Frontal cortex (tissue), 3 donors: ENCODE measurements at regions not wholly inside any gene's neighbourhood (a gene's known extent, or its start where the extent isn't known, plus 50 kb on each side); places are given as distances from the start of the nearest gene placed in this dataset.

Experiments used
- DNase-seq, 2 donors: peaks; one replicate each; pipeline ENCODE4 v3.0.0; 2012; ENCODE audit warnings: low spot score in 2 of 2
- FAIRE-seq: peaks from 2 replicates; lab custom pipeline; 2012; peaks lifted over from hg19 to GRCh38; lab: Jason Lieb, UNC
- donor health status: control.
- donor health status: control.
- donor health status: control.

DNA sequence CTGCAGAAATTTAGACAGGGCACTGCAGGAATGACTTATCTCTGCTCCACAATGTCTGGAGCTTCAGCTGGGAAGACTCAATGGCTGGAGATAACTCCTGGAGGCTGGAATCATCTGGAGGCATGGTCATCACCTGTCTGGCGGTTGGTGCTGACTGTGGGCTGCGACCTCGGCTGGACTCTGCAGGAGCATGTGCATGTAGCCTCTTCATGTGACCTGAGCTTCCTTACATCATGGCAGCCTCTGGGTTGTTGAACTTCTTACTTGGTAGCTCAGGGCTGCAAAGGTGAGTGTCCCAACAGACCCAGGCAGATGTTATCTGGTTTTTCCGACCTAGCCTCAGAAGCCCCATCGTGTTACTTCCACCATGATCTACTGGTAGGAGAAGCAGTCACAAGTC is 188.2 kb upstream of the RPL38 start:
- no peak for FAIRE-seq

DNA sequence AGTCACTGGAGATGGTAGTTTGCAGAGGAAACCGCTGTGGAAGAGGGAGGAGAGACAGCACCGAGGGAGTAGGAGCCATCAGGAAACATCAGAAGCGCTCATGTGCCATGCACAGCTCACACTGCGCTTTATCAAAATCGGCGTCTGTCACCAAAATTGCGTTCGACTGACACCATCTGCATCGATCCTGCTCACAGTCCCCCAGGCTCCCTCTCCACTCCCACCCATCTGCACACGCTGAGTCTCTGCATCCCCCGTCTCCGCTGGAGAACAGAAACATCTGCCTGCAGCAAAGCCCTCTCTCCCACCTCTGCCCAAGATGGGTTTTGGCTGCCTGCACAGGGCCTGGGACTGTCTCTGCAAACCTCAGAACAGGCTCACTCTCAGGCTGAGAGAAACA is 187.5 kb upstream of the RPL38 start:
- no peak for DNase-seq
- no peak for FAIRE-seq

More for the DNA sequence above, 188.2 kb upstream of the RPL38 start:
- DNase-seq, result no peak

DNA sequence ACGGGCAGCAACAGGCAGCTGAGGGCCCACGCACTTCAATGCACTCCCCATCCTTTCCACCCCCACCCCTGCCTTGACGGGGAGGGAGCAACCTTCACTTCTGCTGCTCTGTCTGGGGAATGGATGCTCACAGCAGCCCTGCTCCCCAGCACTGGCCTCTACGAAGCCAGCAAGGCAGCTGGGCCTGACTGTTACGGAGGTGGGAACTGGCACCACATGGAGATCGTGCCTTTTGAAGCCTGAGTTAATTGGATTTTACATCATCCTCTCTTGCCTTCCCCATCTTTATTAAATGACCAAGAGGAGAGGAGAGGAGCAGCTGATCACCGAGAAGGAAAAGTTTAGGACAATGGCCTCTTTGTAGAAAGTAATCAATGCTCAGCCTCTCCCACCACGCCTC is 187.0 kb upstream of the RPL38 start:
- DNase-seq (no peak), FAIRE-seq (no peak)

DNA sequence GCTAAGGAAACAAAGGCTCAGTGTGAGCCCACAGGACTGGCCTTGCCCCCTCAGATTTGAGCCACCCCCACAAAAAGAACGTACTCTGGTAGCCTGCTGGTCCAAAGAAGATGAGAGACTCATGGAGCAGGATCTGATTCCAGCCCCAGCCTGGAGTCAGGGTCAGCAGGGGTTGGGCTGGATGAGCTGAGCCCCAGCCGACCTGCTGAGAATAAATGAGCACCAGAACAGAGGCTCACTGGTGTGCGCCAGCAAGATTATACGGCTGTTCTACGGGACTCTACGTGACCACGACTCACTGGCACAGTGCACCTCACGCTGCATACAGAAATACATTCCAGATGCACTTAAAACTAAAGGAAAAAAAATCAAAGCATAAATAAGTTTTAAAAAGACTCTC is 186.0 kb upstream of the RPL38 start:
- DNase-seq, result no peak
- no peak for FAIRE-seq

DNA sequence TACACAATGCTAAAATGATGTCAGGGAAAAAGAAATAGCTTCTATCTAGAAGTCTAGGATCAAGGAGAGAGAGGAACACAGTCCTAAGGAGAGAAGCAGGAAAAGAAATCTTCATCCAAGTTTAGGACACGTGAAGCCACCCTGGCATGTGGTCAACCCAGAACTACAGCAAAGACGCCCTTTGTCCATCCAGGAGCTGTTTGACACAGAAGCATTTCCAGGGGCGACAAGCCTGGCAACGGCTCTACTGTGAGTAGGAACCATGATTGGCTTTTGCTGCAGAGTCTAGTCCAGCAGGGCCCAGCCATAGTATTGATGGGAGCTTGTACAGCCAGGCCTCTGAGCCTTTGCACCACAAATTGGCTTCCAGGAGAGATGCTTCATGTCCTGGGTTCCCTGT is 185.4 kb upstream of the RPL38 start:
- FAIRE-seq (no peak), DNase-seq (no peak)

DNA sequence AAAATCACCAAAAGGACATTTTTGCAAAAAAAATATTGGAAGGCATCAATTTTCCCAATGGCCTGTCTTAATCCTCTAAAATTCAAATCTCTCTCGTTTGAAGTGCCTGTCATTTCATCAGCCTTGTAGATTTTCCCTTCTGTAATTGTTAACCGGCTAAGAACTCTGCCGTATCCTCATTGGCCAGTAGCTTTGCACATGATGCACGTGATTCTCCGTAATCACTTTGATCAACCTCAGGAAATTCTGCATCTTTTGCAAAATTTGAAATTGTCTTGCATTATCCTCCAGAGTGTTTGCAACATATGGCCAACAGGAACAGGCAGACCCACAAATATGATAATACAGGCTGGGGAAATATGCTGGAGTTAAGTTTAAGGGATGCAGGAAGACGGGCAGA is 184.2 kb upstream of the RPL38 start:
- DNase-seq (no peak), FAIRE-seq (no peak)

DNA sequence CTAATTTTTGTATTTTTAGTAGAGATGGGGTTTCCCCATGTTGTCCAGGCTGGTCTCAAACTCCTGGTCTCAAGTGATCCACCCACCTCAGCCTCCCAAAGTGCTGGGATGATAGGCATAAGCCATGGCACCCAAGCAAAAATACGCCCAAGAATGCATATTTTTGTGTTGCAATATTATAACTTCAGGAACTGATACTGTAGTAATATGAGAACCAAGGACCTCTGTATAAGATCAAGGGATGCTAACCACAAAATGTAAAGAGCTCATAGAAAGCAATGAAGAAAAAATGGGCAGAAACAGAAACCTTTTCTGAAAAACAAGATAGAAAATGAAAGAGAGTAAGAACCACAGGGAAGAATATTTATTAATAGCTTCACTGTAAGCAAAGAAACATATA is 183.6 kb upstream of the RPL38 start:
- no peak for FAIRE-seq
- no peak for DNase-seq

DNA sequence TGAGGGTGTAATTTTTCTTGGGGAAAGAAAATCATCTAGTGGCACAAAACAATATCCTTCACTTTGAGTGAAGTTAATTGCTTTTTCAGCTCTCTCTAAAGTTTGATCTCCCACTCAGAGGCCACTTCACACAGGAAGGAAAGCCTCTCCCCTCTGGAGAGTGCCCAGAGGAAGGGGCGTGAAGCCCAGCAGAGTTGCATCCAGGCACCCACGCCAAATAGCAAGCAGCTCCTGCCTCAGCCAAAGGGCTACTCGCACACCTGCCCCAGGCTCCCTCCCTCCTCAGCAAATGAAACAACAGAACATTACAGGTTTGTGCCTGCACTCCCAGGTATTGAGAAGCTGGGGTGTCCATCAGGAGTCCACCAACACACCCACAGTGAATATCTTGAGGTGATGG is 183.0 kb upstream of the RPL38 start:
- FAIRE-seq, result no peak
- DNase-seq, result no peak

DNA sequence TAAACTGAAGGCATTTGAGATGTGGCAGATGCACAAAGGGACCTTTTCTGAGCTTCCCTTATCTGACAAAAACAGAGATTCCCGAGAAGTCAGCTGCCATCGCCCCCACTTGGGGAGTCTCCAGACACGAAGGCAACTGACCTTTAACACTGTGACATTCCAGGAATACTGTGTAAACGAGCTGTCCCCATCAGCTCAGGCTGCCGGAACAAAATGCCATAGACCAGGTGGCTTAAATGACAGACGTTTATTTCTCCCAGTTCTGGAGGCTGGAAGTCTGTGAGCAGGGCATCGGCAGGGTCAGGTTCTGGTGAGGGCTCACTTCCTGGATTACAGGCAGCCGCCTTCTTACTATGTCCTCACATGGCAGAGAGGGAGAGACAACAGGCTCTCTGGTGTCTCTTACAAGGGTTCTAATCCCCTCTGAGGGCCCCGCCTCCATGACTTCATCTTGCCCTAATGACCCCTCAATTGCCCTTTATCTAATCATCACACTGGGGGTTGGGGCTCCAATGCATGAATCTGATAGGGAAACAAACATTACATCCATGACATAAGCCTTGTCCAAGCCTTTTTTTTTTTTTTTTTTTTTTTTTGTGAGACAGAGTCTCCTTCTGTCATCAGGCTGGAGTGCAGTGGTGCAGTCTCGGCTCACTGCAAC is 178.5 kb upstream of the RPL38 start:
- FAIRE-seq, result no peak
- DNase-seq, result no peak

DNA sequence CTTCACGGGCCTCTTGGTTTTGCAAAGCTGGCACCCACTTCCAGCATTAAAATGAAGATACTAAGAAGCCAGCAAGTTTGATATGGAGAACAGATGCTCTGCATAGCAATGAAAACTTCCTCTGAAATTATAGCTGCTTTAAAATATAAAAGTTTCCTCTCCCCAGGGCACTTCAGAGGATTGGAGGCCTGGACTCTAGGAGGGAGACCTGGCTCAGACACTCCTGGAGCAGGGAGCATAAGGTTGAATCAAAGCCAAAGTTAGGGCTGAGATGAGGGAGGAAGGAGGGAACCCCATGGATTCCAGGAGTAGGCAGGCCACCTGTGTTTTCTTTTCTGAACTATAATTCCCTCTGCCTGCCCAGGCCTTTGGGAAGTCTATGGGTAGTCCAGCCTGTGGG is 176.0 kb upstream of the RPL38 start:
- DNase-seq (no peak), FAIRE-seq (no peak)

DNA sequence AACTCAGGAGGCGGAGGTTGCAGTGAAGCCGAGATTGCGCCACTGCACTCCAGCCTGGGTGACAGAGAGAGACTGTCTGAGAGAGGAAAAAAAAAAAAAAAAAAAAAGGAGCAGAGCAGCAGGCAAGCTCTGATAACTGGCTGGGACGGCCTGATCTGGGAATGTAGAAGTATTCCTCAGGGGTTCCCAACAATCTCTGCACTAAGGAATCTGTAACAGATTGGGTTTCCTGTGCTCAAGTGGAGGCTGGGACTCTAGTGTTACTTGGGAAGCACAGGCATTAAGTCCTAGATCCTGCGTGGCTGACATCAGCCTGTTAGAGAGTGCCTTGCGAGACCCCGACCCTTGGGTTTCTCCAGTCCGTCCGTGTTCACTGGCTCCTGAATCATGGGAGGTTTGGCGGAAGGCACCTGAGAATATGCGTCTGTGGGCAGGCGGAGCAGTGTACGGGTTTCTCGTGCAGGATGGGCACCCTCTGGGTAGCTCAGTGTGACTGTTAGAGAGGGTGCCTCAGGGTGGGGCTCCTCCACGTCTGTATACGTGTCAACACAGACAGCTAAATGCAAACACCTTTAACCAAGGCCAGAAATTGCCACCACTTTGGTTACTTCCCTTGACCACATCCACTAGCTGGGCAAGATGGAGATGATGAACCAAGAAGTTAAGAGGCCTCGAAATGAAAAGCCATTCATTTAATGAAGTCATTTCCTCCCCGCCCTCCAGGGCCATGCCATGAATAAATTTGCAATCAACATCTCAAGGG is 174.9 kb upstream of the RPL38 start:
- FAIRE-seq (no peak), DNase-seq (no peak)

DNA sequence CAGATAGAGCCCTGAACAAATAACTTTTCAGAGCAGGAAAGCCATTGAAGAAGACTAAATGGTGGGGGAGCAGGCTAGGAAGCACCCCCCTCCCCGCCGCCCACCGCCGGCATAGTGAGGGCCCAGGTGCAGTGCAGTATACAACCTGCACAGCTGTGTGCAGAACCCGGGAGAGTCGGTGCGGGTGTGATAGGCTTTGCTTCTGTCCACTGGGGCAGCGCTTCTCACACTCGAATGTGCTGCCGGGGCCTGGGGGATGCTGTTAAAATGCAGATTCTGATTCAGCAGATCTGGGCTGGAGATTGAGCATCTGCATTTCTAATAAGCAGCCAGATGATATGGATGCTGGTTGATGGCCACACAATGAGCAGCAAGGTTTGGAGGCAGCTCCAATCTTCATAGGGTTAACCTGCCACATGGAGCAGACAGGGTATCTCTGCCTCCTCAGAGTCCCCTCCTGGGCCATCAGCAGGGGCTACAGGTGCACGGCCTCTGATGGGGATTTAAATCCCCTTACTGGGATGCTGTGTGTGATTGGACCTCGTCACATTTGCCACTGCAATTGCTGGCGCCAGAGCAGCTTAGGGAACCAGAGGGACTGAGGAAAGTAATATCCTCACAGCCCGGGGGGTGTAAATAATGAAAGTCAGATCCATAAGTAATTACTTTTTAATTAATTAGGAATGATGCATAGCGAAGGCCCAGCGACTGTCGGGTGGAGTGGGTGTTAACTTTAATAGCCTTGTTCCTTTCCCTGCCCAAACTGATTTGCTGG is 172.0 kb upstream of the RPL38 start:
- no peak for FAIRE-seq
- no peak for DNase-seq

DNA sequence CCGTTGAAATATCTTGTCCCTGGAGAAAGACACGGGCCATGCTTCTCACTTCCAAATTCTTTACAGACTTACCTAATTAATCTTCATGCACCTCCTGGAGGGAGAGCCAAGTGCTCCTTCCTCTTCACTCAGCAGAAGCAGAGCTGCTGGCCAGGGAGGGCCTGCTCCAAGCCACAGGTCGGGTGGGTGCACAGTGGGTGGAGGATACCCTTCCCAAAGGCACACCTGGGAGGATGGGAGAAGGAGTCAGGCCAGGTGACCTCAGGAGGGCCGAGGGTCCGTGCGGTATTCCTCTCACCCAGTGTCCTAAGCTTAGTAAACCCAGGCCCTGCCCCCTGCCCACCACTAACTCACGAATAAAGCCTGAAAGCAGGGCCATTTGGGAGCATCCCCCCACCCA is 171.3 kb upstream of the RPL38 start:
- DNase-seq, result no peak
- no peak for FAIRE-seq

DNA sequence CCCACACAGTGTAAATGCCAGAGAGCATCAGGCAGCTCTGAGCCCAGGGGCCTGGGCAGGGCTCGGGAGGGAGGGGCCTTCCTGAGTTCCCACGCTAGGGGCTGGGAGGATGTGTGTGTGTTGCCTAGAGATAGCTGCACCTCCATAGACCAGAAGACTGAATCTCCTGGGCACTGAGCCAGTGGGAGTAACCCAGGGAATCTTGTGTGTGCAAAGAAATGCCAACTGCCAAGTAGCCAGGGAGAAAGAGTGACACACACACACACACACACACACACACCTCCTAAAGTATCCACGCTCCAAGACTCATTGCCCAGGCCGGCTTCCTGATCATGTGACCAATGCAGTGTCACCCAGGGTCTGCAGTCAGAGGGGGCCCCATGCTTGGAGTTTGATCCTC is 166.2 kb upstream of the RPL38 start:
- DNase-seq (peak in 1 of 2 donors; percentile 36), FAIRE-seq (no peak)

DNA sequence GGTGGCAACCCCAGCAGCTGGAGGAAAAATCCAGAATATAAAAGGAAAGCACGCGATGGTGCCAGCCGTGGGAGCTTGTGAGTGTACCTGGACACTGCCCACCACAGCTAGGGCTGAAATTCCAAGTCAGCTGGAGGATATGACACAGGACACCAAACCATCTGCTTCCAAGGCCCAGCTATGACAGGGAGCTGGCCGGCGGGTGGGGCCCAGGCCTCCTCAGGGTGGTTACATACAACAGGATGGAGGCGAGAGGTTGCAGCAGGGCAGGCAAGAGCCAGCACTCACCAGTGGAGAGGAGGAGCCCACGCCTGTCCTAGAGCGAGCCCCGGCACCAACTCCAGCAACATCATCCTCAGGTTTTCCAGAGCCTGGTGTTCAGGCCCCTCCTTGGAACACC is 163.2 kb upstream of the RPL38 start:
- FAIRE-seq, result no peak
- no peak for DNase-seq

DNA sequence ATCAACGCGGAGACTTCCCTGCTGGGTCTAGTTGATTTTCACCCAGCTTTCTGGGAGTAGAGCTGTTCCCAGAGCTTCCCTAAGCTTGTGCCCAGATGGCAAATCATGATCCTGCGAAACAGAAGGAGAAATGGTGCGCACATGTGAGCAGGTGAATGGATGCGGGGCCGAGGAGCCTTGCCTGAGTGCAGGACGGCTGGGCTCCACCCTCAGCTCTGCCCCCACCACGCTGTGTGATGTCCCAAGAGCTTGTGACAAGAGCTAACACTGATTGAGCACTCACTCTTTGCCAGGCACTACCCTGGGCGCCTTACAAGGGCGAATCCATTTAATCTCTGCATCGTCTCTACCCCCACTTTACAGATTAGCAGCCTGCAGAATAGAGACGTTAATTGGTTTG is 162.7 kb upstream of the RPL38 start:
- DNase-seq (no peak), FAIRE-seq (no peak)

DNA sequence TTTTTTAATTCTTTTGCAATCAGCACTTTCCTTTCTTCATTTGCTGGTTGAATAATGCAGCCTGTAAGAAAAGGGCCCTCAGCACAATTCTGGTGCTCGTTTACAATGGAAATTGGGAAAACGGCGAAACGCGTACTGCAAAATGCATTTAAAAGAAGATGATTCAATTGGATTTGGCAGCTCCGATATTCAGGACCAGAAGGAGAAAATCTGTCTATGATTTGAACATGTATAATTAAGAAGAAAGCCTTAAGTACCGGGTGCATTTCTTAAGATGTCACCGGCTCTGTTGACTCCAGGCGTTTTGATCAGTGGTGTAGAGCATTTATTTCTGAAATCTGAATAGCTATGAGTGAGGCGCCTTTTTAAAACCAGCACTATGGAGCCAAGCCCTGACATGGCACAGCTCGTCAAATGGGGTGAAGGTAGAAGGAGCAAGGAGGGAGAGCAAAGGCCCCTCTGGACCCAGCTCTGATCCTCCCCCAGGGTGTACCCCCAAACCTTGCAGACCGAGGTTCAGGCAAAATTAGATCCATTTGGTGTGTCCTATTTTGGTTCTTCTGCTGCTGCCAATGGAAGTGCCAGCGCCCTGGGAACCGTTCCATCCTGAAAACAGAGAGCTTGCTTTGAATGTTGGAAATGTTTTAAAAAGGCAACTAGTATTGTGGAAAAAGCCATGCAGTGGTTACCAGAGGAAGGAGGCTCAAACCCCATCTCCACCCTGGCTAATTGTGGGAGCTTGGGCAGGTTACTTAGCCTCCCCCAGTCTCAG is 161.4 kb upstream of the RPL38 start:
- FAIRE-seq, result no peak

DNA sequence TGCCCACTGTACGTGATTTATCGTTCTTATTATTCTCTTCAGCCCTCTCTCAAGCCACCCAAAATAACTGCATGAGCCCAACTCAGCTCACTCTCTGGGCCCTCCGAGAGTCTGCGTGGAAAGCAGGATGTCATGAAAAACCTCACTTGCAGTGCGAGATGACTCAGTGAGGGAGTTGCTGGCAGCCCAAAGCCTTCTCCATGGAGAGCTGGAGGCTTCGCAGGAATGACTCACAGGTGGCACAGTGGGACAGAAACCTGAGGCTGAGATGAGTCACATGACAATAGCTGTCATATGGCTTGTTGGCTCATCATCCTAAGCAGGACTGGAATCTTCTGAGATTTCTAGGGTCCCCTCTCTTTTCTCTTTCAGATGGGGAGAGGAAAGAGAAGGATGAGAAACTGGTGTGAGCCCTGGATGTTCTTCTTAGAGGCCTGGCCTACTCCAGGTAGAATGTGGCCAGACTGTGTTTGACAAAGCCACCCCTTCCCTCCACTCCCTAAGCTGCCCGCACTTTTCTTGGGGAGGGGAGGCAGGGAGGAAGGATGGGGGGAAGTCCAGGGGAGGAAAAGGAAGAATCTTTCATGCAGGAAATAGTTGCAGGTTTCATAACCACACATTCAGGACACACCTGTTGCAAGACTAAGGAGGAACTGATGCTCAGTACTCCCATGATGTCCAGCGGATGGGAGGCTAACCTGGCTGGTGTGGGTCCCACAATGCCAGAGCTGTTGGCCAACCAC is 160.6 kb upstream of the RPL38 start:
- DNase-seq, result peak; percentile 13 to 74
- no peak for FAIRE-seq

More for the DNA sequence above, 161.4 kb upstream of the RPL38 start:
- no peak for DNase-seq

DNA sequence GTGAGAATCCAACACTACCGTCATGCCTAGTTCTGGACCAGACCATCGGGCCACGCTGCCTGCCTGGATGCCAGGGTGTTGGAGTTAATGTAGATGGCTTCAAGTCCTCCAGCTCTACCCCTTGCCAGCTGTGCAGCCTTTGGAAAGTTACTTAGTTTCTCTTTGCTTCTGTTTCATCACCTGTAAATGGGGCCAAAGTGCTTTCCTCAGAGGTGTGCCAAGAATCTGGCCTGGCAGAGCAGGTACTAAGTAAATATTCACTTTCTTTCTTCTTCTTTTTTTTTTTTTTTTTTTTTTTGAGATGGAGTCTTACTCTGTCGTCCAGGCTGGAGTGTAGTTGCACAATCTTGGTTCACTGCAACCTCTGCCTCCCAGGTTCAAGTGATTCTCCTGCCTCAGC is 159.5 kb upstream of the RPL38 start:
- DNase-seq (no peak), FAIRE-seq (no peak)
